Sciatic nerve (tissue), 2 donors: ENCODE measurements at regions not wholly inside any gene's neighbourhood (a gene's known extent, or its start where the extent isn't known, plus 50 kb on each side); places are given as distances from the start of the nearest gene placed in this dataset.
A peak's percentile ranks its signal among the peaks of the same experiment; 100 is the strongest.
"Not testable (repeated sequence)": the region's sequence is repeated elsewhere in the genome, so short reads cannot be mapped to it uniquely, and the experiment has no call there.

Experiments used
- ATAC-seq: fragments of 200-7000 bp; cut with Tn5 transposase; one replicate; pipeline ENCODE4 v1.9.1; 2020; ENCODE audit warnings: mild to moderate bottlenecking, moderate library complexity
- DNase-seq: peaks from one replicate; pipeline ENCODE4 v3.0.0-alpha.2; 2020; ENCODE audit warnings: low spot score
- intact Hi-C: fragments of 100-400 bp; cut with DNase I; formaldehyde crosslinking; loops from one replicate; pipeline ENCODE4 v1.14.2; 2022
- donor health status: DM: no; HTN: no; CAD: no.
- donor health status: DM: no; HTN: no; CAD: no.

DNA sequence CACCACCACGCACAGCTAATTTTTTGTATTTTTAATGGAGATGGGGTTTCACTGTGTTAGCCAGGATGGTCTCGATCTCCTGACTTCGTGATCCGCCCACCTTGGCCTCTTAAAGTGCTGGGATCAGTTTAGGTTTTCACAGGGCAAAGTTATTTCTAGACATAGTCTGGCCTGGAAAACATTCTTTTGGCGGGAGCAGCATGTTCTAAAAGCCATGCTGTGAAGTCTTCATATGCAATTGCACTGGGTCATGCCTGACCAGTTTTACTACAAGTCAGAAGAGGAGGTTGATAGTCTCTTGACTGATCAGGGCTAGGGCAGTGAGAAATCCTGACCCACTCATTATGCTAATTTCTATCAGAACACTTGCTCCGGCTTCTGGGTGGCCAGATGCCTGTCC lies 131.6 kb upstream of the POU3F1 start:
- intact Hi-C loops = no loop called here
- ATAC-seq (no peak), DNase-seq (no peak)

DNA sequence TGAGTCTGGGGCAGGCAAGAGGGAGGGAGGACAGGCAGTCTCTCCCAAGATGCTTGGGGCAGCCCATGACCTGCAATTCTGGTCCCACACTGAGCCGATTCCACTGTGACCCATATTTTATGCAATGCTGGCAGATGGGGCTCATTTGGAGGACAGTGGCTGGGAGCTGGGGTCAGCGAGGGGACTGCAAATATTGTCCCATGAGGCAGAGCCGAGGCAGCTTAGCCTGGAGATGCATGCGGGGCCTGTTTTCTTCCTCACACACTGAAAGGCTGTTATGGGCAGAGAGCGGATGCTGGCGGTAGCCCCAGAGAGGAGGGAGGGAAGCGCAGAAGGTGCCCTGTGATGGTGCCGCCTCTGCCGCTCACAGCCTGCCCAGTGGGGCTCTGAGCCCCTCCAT lies 128.5 kb upstream of the POU3F1 start:
- DNase-seq (no peak), ATAC-seq (no peak)
- intact Hi-C loops = no loop called here

DNA sequence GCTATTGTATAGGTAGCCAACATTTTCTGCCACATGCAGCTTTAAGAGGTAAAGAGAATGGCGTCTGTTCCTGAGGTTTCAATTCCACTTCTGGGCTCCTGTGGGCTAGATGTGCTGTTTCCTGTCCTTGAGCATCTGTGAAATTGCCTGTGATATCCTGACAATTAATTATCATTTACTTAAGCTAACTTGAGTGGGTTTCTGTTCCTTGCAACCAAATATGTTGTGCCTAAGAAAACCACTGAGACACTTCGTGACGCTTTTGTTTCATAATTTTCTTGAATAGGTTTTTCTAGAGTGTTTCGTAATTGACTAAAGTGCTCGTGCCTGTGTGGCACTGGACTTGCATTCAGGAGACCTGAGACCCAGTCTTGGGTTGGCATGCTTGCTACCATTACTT lies 127.3 kb upstream of the POU3F1 start:
- DNase-seq (no peak), ATAC-seq (no peak)
- intact Hi-C loops = no loop called here

DNA sequence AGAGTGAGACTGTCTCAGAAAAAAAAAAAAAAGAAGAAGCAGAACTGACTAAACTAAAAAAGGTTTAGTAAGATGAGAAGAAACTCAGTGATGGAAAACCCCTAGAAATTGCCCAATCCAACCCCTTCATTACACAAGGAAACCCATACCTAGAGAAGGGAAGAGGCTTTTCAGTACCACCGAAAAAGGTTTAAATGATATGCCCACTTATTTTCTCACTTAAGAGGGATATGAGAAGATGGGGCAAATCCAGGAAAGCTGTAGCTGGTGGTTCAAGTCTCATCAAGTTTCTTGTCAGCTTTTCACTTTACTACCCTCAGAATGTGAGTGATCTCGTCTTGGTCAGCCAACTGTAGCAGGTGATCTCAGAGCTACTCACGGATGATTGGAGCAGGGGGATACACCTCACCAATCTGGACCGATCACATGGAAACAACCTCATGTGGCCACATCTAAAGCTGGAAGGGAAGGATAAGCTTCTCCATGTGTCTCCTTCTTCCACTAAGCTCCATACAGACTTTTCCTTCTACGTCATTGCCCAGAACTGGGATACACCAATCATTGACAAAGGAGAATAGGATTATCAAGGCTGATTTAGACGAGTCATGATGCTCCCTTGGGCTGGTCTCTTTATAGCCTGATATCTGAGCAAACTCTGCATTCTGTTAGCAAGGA lies 126.7 kb upstream of the POU3F1 start:
- intact Hi-C loops = no loop called here
- no peak for ATAC-seq
- no peak for DNase-seq

DNA sequence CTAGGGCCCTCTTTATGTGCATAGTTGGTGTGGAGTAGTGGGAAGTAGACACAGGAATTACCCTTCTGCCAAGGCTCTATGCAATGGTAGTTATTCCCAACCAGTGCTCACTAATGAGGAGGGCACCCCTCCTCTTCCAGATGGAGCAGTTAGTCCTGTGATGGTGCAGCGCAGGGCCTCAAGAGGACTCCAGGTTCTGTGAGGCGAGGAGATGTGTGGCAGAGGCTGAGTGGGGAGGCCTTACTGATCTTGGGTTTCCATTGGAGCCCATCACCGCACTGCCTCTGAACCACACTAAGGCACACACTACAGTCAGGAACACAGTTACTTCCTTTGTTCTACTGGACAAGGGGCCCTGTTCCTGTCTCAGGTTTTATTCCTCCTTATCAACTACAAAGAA lies 122.5 kb upstream of the POU3F1 start:
- intact Hi-C loops = no loop called here
- DNase-seq = no peak
- ATAC-seq = no peak

DNA sequence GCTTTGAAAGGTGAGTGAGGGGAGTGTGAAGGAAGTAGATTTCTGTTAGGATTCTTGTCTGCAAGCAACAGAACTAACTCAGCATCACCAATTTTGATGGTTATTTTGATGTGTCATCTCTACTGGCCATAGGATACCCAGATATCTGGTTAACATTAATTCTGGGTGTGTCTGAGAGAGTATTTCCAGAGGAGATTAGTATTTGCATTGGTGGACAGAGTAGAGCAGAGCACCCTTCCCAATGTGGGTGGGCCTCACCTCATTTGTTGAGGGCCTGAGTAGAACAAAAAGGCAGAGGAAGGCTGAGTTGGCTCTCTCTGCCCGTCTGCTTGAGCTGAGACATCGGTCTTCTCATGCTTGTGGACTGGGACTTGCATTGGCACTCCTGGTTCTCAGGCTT lies 121.8 kb upstream of the POU3F1 start:
- no peak for ATAC-seq
- intact Hi-C loops = no loop called here
- DNase-seq = no peak

DNA sequence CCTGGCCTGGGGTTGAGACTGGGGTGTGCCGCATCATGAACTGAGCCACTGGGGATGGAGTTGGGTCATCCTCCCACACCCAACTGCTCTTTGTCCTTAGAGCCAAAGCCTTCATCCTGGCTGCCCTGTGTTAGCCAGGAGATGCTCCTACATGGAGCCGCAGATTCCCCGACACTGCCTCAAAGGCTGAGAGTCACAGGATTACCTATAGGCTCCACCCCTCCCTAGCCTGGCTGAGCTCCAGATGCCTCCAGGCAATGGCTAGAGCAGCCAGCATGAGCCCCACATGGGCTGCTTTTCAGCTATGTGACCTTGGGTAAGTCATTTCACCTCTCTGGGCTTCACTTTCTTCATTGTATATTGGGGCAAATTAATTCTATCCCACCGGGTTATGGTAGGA lies 119.9 kb upstream of the POU3F1 start:
- no peak for DNase-seq
- ATAC-seq = no peak
- intact Hi-C loops = no loop called here

DNA sequence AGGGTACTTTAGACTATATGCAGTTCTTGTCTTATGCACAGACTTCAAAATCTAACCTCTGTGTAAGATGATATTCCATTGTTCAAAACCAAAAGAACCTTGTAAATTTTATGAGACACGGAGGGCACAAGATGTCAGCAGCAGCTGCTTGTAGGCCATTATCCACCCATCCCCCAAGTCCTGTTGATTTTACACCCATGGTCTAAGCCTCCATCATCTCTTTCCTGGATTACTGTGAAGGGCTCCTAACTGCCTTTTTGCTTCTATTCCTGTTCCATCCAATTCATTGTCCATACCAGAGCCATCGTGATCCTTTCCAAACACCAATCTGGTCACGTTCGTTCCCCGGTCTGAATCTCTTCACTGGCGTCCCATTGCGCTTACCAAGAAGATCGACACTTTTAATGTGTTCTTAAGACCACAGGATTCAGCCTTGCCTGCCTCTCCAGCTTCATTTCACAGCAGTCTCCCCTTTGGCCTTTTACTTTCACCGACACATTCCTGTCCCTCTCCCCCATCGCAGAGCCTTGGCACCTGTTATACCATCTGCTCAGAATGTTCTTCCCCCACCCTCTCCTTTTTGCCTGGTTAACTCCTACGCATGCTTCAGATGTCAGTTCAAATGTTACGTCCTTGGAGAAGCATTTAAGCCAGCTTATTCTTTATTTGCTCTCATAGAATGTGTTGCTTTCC lies 107.3 kb upstream of the POU3F1 start:
- intact Hi-C loops = no loop called here
- ATAC-seq (no peak), DNase-seq (no peak)

DNA sequence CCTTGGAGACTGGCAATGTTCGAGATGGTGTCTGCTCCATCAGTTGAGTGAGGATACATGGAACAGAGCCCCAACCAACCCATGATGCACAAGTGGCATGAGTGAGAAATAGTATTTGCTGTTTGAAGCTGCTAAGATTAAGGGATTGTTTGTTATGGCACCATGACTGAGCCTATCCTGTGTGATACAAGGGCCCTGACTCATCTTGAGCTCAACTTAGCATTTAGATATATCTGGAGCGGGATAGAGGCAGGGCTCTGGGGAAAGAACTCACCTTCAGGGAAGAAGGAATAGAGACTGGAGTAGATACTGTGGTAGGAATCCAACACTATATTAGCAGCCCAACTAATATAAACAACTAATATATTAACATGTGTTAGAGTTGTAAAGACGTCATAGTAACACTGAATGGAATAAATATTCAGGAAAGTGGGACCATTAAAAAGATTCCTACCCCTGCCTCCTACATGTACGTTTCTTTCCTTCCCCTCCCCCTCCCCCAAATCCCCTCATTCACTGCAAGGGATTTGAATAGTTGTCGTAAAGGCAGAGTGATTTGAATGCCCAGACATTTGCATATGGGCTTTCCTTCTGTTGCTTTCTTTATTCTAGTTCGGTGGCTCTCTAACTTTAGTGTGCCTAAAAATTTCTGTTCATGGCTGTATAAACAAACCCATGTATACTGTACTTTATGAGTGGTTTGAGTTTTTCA lies 106.6 kb upstream of the POU3F1 start:
- intact Hi-C loops = no loop called here
- DNase-seq (no peak), ATAC-seq (no peak)

DNA sequence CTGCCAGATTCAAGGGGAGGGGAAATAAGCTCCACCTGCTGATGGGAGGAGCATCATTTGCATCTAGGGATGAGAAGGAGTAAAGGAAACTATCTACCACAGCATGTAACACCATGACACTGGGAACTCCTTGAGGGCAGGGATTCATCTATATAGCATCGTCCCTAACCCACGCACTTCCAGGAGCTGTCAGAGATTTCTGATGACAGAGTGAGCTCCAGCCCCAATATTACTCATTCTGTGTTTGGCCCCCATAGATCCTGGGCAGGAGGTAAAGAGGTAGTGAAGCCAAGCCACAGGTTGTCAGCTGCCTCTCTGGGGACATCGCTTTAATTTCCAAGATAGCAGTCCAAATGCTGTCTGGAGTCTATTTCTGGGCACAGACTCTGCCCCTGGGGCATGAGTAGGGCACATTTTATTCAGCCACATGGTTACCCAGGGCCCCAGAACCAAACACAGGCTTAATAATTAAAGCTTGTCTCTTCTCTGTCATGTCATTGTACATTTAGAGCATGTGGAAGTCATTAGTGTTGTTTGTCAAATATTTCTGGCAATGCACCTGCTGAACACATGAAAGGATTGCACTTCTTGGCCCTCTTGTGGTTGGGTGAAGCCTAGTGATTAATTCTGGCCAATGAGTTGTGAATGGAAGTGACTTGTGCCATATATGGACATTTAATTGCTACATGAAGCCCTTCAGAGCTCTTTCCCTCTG lies 105.9 kb upstream of the POU3F1 start:
- ATAC-seq = no peak
- no peak for DNase-seq
- intact Hi-C loops = no loop called here

DNA sequence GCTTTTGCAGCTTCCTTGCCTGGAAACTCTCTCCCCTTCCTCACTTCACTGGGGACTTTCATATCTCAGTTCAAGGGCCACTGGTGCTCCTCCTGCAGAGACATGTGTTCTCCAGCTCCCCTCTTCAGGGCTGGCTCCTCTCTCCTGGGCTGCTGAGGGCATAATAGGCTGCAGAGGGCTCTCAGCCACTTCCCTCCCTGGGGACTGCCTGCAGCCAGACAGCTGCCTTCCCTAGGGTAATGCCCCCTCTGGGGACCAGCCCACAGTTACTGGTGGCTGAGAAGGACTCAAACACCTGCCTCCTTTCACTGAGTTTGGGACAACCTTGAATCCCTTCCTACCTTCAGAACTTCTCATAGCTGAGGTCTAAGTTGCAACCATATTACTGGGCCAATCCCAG lies 104.8 kb upstream of the POU3F1 start:
- intact Hi-C loops = no loop called here
- DNase-seq (no peak), ATAC-seq (no peak)

DNA sequence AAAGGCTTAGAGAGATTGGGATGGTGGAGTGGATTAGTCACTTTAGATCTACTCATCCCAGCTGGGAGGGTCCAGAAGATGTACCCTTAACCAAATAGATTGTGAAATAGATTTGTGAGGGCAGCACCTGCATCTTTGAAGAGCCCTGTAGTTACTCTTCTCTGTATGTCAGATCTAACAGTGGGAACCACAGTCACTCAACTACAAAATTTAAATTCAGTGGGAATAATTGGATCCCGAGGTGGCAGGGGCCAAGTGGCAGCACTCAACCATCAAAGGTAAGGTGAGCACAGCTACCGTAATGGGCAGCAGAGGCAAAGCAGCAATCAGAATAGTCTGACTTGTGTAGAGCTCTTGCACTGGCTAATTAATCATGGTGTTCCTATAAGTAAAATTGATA lies 99.5 kb upstream of the POU3F1 start:
- intact Hi-C loops, DNase-seq, ATAC-seq: not testable (repeated sequence)

DNA sequence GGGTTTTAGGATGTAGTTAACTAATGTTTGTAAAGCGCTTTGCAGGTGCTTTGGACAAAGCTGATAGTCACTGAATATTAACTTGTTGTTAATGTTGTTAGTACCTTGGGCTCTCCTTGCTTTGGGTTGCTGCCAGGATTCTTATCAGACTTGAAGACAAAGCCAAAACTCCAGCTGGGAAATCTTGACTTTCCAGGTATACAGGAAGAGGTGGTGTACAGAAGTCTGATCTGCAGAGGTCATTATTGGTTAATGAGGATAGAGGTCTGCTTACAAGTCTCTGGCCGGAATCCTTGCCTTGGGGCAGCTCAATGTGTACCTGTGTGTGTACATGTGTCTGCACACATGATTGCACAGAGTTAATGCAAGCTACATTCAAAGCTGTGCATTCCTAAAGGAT lies 96.0 kb upstream of the POU3F1 start:
- ATAC-seq = no peak
- DNase-seq = no peak
- intact Hi-C loops = no loop called here

DNA sequence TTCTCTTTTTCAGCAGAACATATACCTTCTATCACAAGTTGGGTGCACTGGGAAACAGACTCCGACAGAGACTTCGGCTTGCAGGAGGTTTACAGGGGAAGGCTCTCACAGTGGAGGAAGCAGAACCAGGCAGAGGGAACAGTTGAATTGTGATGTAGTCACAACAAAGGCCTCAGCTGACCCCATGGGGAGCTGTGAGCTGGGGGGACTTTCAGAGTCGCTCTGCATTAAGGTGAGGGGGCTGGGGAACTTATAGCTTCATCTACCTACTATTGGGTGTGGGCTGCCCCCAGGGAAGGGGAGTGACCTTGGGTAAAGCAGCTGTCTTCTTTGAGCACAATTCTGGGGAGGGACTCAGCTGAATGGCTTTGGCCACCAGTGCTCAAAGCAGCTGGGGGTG lies 94.9 kb upstream of the POU3F1 start:
- no peak for ATAC-seq
- no peak for DNase-seq
- intact Hi-C loops = no loop called here

DNA sequence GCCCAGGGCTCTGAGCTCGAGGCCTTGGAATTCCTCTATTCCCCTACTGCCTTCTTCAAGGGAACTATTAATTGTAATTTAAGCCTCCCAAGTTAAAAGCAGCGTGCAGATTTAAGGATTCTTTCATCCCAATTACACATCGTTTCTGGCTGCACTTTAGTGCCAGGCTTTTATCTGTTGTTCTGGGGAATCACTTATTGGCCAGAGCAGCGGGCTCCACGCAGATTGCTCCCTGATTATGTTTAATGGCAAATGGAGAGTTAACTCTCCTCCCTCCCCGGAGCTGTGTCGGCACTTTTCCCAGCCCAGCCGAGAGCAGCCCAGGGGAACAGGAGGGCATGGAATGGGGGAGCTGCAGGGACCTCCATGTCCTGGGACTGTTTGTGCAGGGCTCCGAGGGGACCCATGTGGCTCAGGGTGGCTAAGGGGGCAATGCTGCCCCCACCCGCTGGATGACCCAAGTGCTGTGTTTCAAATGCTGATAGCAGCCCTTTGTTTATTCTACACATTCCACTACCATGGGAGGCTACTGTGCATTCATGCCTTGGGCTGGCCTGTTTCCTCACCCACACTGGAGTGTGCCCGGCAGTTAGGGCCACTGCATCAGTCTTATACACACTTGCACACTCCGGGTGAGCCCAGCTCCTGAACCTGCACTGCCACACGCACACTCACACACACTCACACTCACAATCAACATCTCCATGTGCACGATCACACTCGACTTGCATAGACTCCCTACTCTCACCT lies 93.3 kb upstream of the POU3F1 start:
- DNase-seq = no peak
- intact Hi-C loops = no loop called here
- peak; percentile 39 for ATAC-seq

DNA sequence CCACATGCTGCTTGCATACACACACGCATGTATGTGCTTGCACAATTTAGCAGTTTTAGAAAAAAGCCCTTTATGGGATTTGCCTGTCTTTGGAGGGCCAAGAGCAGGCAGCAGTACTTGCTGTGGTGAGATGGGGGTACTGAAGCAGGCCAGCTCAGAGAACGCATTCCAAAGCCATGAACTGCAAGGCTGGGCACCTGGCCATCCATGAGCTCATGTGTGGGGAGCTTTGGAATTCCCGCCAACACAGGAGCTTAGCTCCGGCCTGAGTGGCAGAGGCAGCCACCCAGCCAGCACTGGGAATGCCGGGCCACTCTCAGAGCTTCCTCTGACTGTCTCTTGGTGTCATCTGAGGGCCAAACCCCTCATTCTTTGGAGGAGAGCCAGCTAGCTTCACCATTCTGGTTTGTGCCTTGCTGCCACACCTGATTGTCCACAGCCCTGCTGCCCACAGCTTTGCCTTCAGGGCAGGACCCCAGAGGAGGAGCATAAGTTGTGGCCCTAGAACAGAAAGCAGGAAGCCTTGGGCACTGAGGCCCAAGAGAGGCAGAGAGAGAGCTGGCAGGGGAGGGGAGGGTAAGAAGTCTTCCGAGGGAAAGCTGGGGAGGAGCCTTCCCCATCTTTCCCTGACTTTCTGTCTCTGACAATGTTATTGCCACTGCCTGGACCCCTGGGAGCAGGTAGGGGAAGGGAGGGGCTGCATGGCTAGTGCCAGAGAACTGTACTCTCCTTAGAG lies 92.1 kb upstream of the POU3F1 start:
- intact Hi-C loops = no loop called here
- peak; percentile 91 for DNase-seq
- peak; percentile 95 for ATAC-seq

DNA sequence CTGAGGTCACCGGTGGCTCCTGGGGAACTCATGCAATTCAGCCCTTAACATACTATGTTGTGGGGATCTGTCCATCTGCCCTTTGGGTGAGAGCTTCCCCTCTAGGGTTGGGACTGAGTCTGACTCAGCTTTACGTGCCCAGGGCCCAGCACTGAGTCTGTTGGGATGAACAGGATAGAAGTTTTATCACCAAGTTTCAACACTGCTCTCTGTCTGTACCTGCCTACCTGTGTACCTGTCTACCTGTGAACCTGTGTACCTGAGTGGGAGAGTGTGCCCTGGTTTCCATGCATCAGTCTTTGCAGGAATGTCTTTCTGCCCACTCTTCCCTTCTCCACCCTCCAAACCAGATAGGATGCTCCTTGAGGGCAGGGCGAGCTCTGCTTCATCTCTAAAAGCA lies 90.6 kb upstream of the POU3F1 start:
- DNase-seq = no peak

DNA sequence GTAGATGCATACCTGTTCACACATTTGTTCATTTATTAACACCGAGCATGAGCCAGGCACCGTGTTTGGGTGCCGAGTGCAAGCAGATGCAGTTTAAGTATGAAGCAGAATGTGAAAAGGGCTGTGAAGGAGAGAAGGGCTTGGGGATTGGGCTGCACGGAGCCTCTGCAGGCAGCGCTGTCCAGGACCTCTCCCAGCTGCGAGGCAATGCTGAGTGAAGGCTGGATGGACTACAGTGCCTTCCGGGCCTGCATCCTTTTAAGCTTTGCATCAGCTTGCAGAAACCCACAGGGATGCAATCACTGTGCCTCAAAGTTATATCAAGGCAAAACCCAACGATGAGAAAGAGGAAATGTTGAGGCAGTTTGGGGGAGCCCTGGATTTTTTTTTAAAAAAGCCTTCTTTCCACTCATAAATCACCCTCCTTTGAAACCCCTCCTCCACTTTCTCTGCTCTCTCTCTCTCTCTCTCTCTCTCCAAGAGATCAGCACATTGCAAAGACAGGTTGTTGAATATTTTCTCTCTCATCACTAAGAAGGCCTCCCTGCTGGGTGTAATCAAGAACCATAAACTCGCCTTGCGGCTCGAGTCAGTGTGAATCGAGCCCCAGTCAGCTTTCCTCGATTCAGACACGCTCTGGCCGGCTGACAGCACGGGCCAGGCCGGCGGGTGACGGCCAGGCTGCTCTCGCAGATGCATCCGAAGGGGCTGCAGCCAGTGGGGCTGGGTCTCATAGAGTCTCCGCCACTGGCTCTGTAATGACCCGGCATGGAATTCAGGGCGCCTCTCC lies 89.2 kb upstream of the POU3F1 start:
- intact Hi-C loops = no loop called here
- ATAC-seq = no peak
- no peak for DNase-seq

More for the DNA sequence above, 90.6 kb upstream of the POU3F1 start:
- intact Hi-C loops = no loop called here
- no peak for ATAC-seq
